ENCODE measurements at regions not wholly inside any gene's neighbourhood (a gene's known extent, or its start where the extent isn't known, plus 50 kb on each side); places are given as distances from the start of the nearest gene placed in this dataset.

GRCh38 chr14:66163023-66163422 is 323.1 kb upstream of the CCDC196 start:
- Histone ChIP-seq H3K27me3 (ENCODE audit: control insufficient read depth, insufficient read depth, low read length) (no peaks in the 10 kb centered on the region), H3K9me3 (ENCODE audit: control insufficient read depth, insufficient read depth, low read length) (peaks cover 6% of the 10 kb centered on the region), H3K79me1 (ENCODE audit: low read depth in 1 of 2, low read length in 2 of 2) (no peaks in the 10 kb centered on the region), H3K4me3 (ENCODE audit: insufficient read depth, low read depth, low read length) (no peak overlapping the region), H2BK15ac (ENCODE audit: low read depth, low read length) (no peak overlapping the region), H4K5ac (ENCODE audit: low read depth, low read length) (no peak overlapping the region), H2AK5ac (ENCODE audit: low read depth, low read length) (no peak overlapping the region), H3K4ac (ENCODE audit: low read depth, low read length) (no peak overlapping the region), H2AK9ac (replicated peaks; ENCODE audit: low read depth, low read length, poor library complexity) (no peak overlapping the region), H3K9me1 (ENCODE audit: insufficient read depth, low read length) (no peaks in the 10 kb centered on the region), H3K18ac (ENCODE audit: low read depth, low read length) (no peak overlapping the region), H4K8ac (ENCODE audit: low read depth in 2 of 2, low read length in 2 of 2) (no peak overlapping the region), H4K91ac (ENCODE audit: insufficient read depth, low read depth, low read length) (no peak overlapping the region), H3K56ac (ENCODE audit: extremely low read depth, insufficient read depth, low read length) (no peak overlapping the region), H2BK120ac (ENCODE audit: low read depth, low read length) (no peak overlapping the region), H2BK5ac (ENCODE audit: low read depth, low read length, poor library complexity, severe bottlenecking) (no peak overlapping the region), H3K4me2 (ENCODE audit: low read depth, low read length) (no peak overlapping the region), H3K36me3 (ENCODE audit: control insufficient read depth, insufficient read depth, low read length) (no peaks in the 10 kb centered on the region), H3K14ac (replicated peaks; ENCODE audit: low read depth, low read length) (no peak overlapping the region), H3K4me1 (ENCODE audit: control insufficient read depth, insufficient read depth, low read length) (no peaks in the 10 kb centered on the region), H4K20me1 (ENCODE audit: insufficient read depth, low read length) (no peaks in the 10 kb centered on the region), H2BK20ac (ENCODE audit: low read depth, low read length) (no peak overlapping the region), H3K23ac (ENCODE audit: low read depth, low read length) (no peak overlapping the region), H3K9ac (ENCODE audit: low read depth, low read length) (no peak overlapping the region), H2AFZ (replicated peaks; ENCODE audit: low read length, poor library complexity) (no peak overlapping the region), H3K27ac (ENCODE audit: insufficient read depth, low read length) (no peak overlapping the region)
- in situ Hi-C loops (cut with MboI; ENCODE audit: low sequenced_read_pairs), result no loop called here
- dilution Hi-C loops (cut with HindIII; ENCODE audit: low sequenced_read_pairs, unreplicated experiment), result no loop called here
- intact Hi-C loops (cut with micrococcal nuclease), result no loop called here
- BruUV-seq (replicated peaks), result no TSS peak
- POLR2A ChIA-PET (ENCODE audit: unreplicated experiment), result no interaction called here
- DNase-seq (no peak), ATAC-seq (ENCODE audit: low read depth) (no peak)
- no CpG with 5 or more reads among the region's 3 CpGs for WGBS, 2 experiments (ENCODE audit: extremely low coverage in 2 of 2, insufficient read length in 1 of 2)
- TF ChIP-seq FOS (IDR thresholded peaks at IDR 0.05; ENCODE audit: low read depth, low read length) (no peak), POLR2A (IDR thresholded peaks at IDR 0.05; ENCODE audit: low read depth, low read length) (no peak)
- CTCF ChIA-PET, result no interaction called here
